ENCODE measurements at regions not wholly inside any gene's neighbourhood (a gene's known extent, or its start where the extent isn't known, plus 50 kb on each side); places are given as distances from the start of the nearest gene placed in this dataset.

DNA sequence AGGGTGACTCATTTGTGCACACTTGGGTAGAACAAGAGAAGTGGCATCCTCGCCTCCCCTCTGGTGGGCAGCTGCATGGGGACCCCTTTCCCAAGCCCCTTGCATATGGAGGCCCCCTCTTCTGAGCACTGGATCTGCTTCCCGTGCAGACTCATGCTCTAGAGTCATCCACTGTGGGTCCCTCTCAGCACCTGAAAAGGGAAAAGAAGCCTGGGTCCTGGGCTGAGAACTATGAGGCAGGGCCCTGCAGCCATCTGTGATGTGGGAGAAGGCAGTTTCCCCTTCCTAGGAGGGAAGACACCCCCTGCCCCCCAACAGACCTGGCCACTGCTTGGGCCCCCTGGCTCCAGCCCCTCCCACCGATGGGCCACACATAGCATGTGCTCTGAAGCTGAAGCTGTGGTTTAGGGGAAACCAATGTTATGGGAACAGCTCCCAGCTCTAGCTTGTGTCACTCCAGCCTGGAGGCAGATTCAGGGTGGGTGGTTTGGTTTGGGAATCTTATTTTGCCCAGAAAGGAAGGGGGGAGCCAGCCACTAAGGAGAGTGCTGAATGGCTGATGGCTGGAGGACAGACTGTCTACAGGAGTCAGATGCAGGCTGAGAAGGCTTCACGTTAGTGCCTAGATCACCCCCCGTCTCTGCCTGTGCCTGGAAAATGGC, 172.8 kb downstream of the GLI2 start:
- H3K4me3 ChIP-seq (ENCODE audit: low read length): no peak overlapping the region
- no peaks in the 10 kb centered on the region; the same call in 1 of the 2 replicates for H3K36me3 ChIP-seq (ENCODE audit: control insufficient read depth, insufficient read depth, low read length)
- no peaks in the 10 kb centered on the region for H3K27me3 ChIP-seq (ENCODE audit: control insufficient read depth, insufficient read depth, low read length)
- no peak overlapping the region for H3K27ac ChIP-seq (ENCODE audit: low read length)
- peaks cover 4% of the 10 kb centered on the region; the same call in 1 of the 2 replicates for H3K4me1 ChIP-seq (ENCODE audit: control insufficient read depth, insufficient read depth, low read length)
- WGBS (ENCODE audit: insufficient coverage, insufficient read length): no CpG with 5 or more reads among the region's 5 CpGs
- DNase-seq (ENCODE audit: low read depth, low spot score): no peak
- no peaks in the 10 kb centered on the region for H3K9me3 ChIP-seq (ENCODE audit: control insufficient read depth, insufficient read depth, low read length)

DNA sequence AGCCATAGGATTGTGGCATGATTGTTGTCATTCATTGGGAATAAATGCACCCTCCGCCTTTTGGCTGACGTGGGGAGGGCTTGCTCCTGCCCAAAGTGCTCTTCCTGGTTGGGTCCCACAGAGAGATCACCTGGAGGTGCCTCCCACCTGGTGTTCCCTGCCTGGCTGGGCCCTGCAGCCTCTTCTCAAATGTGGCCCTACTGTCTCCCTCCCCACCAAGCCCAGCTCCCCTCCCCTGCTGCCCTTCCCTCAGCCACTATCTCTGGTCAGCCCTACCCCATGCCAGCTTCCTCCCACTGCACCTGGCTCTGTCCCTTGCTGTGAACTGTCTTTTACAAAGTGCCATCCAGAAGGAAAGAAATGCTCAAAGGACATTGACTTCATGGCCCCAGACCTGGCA, 173.4 kb downstream of the GLI2 start:
- no peak overlapping the region for H3K27ac ChIP-seq (ENCODE audit: low read length)
- no peak overlapping the region for H3K4me3 ChIP-seq (ENCODE audit: low read length)
- no peaks in the 10 kb centered on the region for H3K27me3 ChIP-seq (ENCODE audit: control insufficient read depth, insufficient read depth, low read length)
- WGBS (ENCODE audit: insufficient coverage, insufficient read length): no CpG with 5 or more reads among the region's 2 CpGs
- DNase-seq (ENCODE audit: low read depth, low spot score): no peak
- no peaks in the 10 kb centered on the region for H3K9me3 ChIP-seq (ENCODE audit: control insufficient read depth, insufficient read depth, low read length)
- peaks cover 4% of the 10 kb centered on the region; the same call in 1 of the 2 replicates for H3K4me1 ChIP-seq (ENCODE audit: control insufficient read depth, insufficient read depth, low read length)
- no peaks in the 10 kb centered on the region; the same call in 1 of the 2 replicates for H3K36me3 ChIP-seq (ENCODE audit: control insufficient read depth, insufficient read depth, low read length)

DNA sequence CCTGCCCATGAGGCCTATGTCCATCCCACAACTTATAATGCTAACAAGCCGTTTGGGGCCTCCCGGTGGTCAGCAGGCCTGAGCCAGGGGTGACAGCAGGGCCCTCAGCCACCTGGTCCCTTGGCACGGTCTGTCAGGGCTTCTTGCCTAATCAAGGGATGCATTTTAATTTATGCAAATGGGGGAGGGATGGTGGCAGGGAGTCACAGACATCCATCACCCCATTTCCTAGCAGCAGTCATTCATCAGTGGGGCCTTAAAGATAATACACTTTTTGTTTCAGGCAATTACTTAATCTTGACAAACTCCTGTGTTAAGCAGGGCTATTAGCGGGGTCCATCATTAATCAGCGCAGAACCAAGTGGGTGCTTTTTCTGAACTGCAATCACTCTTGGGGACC, 174.5 kb downstream of the GLI2 start:
- no peak overlapping the region for H3K27ac ChIP-seq (ENCODE audit: low read length)
- H3K4me3 ChIP-seq (ENCODE audit: low read length): no peak overlapping the region
- peaks cover 8% of the 10 kb centered on the region; the same call in 1 of the 2 replicates for H3K4me1 ChIP-seq (ENCODE audit: control insufficient read depth, insufficient read depth, low read length)
- no peaks in the 10 kb centered on the region; the same call in 1 of the 2 replicates for H3K36me3 ChIP-seq (ENCODE audit: control insufficient read depth, insufficient read depth, low read length)
- no peaks in the 10 kb centered on the region for H3K27me3 ChIP-seq (ENCODE audit: control insufficient read depth, insufficient read depth, low read length)
- H3K9me3 ChIP-seq (ENCODE audit: control insufficient read depth, insufficient read depth, low read length): no peaks in the 10 kb centered on the region
- DNase-seq (ENCODE audit: low read depth, low spot score): no peak
- no CpG with 5 or more reads among the region's 5 CpGs for WGBS (ENCODE audit: insufficient coverage, insufficient read length)

DNA sequence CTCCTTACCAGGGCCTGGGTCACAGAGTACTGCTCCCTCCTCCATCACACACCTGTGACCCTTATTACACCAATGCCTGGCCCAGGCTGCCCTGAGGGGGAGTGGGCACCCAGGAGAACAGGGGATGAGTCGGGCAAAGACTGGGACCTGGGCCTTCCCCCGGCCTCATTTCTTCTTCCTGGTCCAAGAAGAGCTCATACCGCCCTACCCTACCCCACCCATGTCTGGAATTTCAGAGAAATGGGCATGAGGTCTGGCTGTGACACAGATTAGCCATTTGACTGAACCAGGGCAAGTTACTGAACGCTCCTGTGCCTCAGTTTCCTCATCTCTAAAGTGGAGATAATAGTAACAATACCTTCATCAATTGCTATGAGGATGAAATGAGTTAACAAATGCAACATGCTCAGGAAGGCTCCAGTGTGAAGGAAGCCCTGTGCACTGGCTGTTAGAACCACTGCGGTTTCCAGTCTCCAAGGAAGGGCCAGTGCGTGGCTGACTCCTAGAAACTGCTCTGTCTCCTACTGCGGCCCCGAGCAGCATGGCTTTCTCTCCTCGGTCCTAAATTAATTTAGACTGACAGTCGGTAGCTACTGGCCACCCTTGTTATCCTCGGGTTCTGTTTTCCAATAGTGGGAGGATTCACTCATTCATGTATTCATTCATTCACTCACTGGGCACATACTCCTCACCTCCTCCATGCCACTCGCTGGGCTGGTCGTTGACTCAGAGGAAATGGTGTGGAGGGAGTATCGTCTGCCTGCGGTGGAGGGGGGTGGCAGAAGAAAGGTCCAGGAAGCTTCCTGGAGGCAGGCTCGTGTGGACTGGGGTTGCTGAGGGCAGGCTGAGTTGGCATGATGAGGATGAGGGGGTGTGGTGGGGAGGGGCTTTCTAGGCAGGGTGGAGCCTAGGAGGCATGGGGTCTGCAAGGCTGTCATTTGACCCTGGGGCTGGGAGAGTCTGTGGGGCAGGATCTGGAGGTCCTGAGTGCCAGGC, 175.6 kb downstream of the GLI2 start:
- WGBS (ENCODE audit: insufficient coverage, insufficient read length): no CpG with 5 or more reads among the region's 16 CpGs
- Histone ChIP-seq H3K4me3 (ENCODE audit: low read length) (no peak overlapping the region), H3K4me1 (ENCODE audit: control insufficient read depth, insufficient read depth, low read length) (peaks cover 6% of the 10 kb centered on the region; the same call in 1 of the 2 replicates), H3K27me3 (ENCODE audit: control insufficient read depth, insufficient read depth, low read length) (no peaks in the 10 kb centered on the region), H3K27ac (ENCODE audit: low read length) (no peak overlapping the region), H3K9me3 (ENCODE audit: control insufficient read depth, insufficient read depth, low read length) (no peaks in the 10 kb centered on the region), H3K36me3 (ENCODE audit: control insufficient read depth, insufficient read depth, low read length) (no peaks in the 10 kb centered on the region; the same call in 1 of the 2 replicates)
- DNase-seq (ENCODE audit: low read depth, low spot score): no peak

DNA sequence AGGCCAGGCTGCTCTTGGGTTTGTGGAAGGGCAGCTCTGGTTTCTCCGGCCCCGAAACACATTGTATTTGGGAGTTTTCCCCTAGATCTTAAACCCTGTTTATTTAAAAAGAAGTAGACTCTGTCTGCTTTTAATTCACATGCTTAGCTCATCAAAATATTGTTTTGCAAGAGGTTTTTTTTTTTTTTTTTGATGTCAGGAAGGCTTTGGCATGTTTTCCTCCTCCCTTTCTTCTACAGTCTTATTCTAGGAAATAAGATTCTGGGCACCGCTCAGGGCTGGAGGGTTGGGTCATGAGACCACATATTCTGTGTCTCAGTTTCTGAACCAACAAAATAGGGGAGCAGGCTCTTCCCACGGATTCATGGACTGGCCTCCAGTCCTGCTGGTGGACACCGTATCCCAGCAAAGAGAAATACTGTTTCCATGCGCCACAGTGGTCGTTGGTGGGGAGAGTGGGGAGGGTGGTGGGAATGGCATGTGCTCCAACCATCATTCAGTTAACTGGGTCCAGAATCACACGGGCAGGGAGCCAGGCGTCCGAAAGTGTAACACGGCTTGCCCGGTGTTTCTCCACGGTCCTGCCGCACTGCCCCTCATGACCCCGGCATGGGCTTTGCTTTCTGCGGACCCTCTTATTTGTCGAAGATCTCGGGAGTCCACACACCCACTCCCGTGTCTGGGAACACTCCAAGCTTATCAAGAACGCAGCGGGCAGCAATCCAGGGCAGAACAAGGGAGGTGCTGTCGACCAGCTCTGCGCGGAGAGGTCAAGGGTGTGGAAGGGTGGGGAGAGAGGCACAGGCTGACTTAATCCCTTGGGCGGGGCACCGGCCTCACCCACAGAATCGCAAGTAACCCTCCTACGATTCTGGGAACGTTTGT, 176.7 kb downstream of the GLI2 start:
- Histone ChIP-seq H3K4me3 (ENCODE audit: low read length) (no peak overlapping the region), H3K27ac (ENCODE audit: low read length) (no peak overlapping the region), H3K36me3 (ENCODE audit: control insufficient read depth, insufficient read depth, low read length) (no peaks in the 10 kb centered on the region), H3K4me1 (ENCODE audit: control insufficient read depth, insufficient read depth, low read length) (peaks cover 6% of the 10 kb centered on the region; the same call in 1 of the 2 replicates), H3K27me3 (ENCODE audit: control insufficient read depth, insufficient read depth, low read length) (no peaks in the 10 kb centered on the region), H3K9me3 (ENCODE audit: control insufficient read depth, insufficient read depth, low read length) (no peaks in the 10 kb centered on the region)
- DNase-seq (ENCODE audit: low read depth, low spot score): no peak
- 100% methylated on average over 1 of the region's 29 CpGs for WGBS (ENCODE audit: insufficient coverage, insufficient read length)

DNA sequence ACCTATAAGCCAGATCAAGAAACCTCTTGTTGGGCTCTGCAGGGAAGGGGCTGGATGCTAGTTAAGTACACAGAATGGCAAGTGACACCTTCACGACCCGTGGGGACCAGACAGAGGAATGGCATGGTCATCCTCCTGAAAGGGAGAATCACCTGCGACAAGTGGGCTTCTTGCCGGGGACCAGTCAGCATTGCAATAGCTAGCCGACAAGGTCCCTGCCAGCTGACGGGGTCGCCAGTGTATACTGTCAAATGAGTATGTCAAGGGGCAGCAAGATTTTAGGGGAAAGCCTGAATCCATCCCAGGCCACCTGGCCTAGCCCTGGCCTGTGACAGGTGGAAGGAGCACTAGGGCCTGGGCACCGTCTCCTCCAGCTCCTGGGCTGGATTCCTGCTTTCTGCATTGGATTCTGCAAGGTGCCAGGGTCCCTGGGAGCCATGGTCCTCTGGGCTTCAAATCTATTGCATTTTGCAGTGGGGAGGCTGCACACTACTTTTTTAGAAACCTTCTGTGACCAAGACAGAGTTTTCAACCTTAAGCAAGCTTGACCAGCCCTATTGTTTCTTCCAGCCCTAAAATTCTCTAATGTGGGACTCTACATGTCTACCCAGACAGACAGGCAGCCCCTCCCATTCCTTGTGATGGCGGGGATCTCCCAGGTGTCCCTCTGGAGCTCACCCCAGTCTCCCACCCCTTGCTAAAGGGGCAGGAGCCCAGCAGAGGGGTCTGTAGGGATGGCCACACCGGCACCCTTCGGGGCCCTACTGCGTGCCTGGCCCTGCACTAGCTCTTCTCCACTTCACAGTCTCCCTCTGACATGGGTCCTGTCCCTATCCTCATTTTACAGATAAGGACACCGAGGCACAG, 178.5 kb downstream of the GLI2 start:
- Histone ChIP-seq H3K27me3 (ENCODE audit: control insufficient read depth, insufficient read depth, low read length) (no peaks in the 10 kb centered on the region), H3K9me3 (ENCODE audit: control insufficient read depth, insufficient read depth, low read length) (no peaks in the 10 kb centered on the region), H3K4me1 (ENCODE audit: control insufficient read depth, insufficient read depth, low read length) (peaks cover 6% of the 10 kb centered on the region; the same call in 1 of the 2 replicates), H3K27ac (ENCODE audit: low read length) (no peak overlapping the region), H3K36me3 (ENCODE audit: control insufficient read depth, insufficient read depth, low read length) (no peaks in the 10 kb centered on the region), H3K4me3 (ENCODE audit: low read length) (no peak overlapping the region)
- no CpG with 5 or more reads among the region's 13 CpGs for WGBS (ENCODE audit: insufficient coverage, insufficient read length)
- no peak for DNase-seq (ENCODE audit: low read depth, low spot score)

DNA sequence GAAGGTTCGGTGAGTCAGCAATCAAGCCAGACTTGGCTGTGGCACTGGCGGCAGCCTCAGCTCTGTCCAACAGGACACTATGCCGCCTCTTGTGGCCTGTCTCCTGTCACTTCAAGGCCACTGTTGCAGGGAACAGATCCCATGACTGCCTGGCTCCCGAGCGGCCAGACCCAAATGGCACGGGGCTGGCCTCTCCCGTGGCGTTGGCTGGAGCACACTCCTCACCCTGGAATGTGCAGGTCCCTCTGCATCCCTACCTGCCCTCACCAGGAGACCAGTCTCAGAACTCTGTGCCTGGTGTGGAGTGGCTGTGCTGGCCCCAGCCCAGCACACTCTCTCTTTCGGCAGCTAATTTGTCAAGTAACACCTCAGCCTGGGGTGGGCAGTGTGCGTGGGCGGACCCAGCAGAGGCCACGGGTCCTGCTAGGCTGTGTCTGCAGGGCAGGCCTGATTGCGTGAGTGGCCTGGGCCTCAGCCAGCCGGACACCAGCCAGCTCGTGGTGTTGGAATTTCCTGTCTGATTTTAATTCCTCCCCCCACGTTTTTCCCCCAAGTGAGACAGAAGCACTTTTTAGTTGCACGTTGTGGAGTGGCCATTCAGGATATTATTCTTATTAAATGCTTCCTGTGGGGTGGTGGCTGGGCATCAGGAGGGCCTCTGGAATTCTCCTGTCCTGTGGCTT, 179.3 kb downstream of the GLI2 start:
- no CpG with 5 or more reads among the region's 17 CpGs for WGBS (ENCODE audit: insufficient coverage, insufficient read length)
- H3K36me3 ChIP-seq (ENCODE audit: control insufficient read depth, insufficient read depth, low read length): no peaks in the 10 kb centered on the region
- no peak overlapping the region for H3K27ac ChIP-seq (ENCODE audit: low read length)
- H3K4me3 ChIP-seq (ENCODE audit: low read length): no peak overlapping the region
- H3K9me3 ChIP-seq (ENCODE audit: control insufficient read depth, insufficient read depth, low read length): no peaks in the 10 kb centered on the region
- no peaks in the 10 kb centered on the region for H3K27me3 ChIP-seq (ENCODE audit: control insufficient read depth, insufficient read depth, low read length)
- no peak for DNase-seq (ENCODE audit: low read depth, low spot score)
- H3K4me1 ChIP-seq (ENCODE audit: control insufficient read depth, insufficient read depth, low read length): peaks cover 6% of the 10 kb centered on the region; the same call in 1 of the 2 replicates

DNA sequence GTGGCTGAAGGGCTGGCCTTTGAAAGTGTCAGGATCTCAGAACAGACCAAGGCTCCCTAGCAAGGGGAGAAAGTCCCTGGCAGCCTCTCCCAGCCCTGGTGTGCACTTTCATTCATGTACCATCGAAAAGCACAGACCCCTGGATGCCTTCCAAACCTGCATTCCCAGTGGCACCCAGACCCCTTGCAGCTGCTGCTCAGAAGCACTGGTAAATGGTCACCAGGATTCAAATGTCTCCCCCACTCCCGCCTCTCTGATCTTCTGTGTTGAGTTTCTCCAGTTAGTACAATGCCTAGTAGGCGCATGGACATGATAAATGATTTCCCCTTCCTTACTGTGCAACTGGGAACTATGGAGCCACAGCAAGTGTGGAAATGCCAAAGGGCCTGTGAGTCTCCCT, 180.0 kb downstream of the GLI2 start:
- no CpG with 5 or more reads among the region's 3 CpGs for WGBS (ENCODE audit: insufficient coverage, insufficient read length)
- H3K36me3 ChIP-seq (ENCODE audit: control insufficient read depth, insufficient read depth, low read length): no peaks in the 10 kb centered on the region
- DNase-seq (ENCODE audit: low read depth, low spot score): no peak
- H3K27ac ChIP-seq (ENCODE audit: low read length): no peak overlapping the region
- H3K4me1 ChIP-seq (ENCODE audit: control insufficient read depth, insufficient read depth, low read length): peaks cover 6% of the 10 kb centered on the region; the same call in 1 of the 2 replicates
- no peak overlapping the region for H3K4me3 ChIP-seq (ENCODE audit: low read length)
- H3K9me3 ChIP-seq (ENCODE audit: control insufficient read depth, insufficient read depth, low read length): no peaks in the 10 kb centered on the region
- no peaks in the 10 kb centered on the region for H3K27me3 ChIP-seq (ENCODE audit: control insufficient read depth, insufficient read depth, low read length)

DNA sequence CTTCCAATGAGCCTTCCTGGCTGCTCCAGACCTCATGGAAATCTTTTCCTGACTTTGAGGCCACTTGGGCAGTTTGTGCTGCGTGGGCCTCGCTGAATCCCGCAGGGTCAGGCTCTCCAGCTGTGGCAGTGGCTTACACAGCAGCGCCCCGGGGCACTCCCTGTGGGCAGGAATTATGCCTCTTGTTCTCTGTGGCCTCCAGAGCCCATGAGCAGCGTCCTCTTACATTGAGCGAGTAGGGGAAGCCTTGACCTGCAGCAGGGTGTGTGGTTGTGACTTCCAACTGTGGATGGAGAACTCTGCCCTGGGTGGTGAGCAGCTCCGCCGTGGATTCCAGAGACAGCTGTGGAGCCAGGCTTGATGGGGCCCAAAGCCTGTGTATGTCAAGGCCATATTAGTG, 180.8 kb downstream of the GLI2 start:
- no CpG with 5 or more reads among the region's 9 CpGs for WGBS (ENCODE audit: insufficient coverage, insufficient read length)
- H3K4me1 ChIP-seq (ENCODE audit: control insufficient read depth, insufficient read depth, low read length): peaks cover 5% of the 10 kb centered on the region; the same call in 1 of the 2 replicates
- no peaks in the 10 kb centered on the region for H3K27me3 ChIP-seq (ENCODE audit: control insufficient read depth, insufficient read depth, low read length)
- DNase-seq (ENCODE audit: low read depth, low spot score): no peak
- no peak overlapping the region for H3K4me3 ChIP-seq (ENCODE audit: low read length)
- no peak overlapping the region for H3K27ac ChIP-seq (ENCODE audit: low read length)
- no peaks in the 10 kb centered on the region for H3K36me3 ChIP-seq (ENCODE audit: control insufficient read depth, insufficient read depth, low read length)
- H3K9me3 ChIP-seq (ENCODE audit: control insufficient read depth, insufficient read depth, low read length): no peaks in the 10 kb centered on the region

All from iPS DF 6.9 (cell line).